GM12878 (cell line): ENCODE measurements at regions not wholly inside any gene's neighbourhood (a gene's known extent, or its start where the extent isn't known, plus 50 kb on each side); places are given as distances from the start of the nearest gene placed in this dataset.

ENCODE experiments used
- ATAC-seq: fragments of 200-7000 bp; cut with Tn5 transposase; 3 replicates; pipeline ENCODE4 v1.9.1; 2020; ENCODE audit warnings: mild to moderate bottlenecking, moderate library complexity
- BruUV-seq: library from RNA; stranded (reverse); fragments of 400-500 nt; replicated peaks from 2 replicates; lab custom pipeline; 2021; lab: Mats Ljungman, UMichigan
- CTCF ChIA-PET: fragments of 300-600 bp; sonication (Branson Sonifier 250); formaldehyde crosslinking; extraction: SDS; loops from one replicate; lab custom pipeline; 2021; ENCODE audit warnings: inconsistent platforms; lab: Yijun Ruan, JAX
- POLR2A ChIA-PET: fragments of 350-600 bp; formaldehyde crosslinking; extraction: SDS; loops from one replicate; lab custom pipeline; 2021; ENCODE audit warnings: inconsistent platforms; lab: Charles Lee
- RAD21 ChIA-PET: fragments of 300-600 bp; sonication (Branson Sonifier 250); formaldehyde crosslinking; loops from one replicate; lab custom pipeline; 2023; ENCODE audit warnings: antibody characterized with exemption; ENCODE audit not compliant: unreplicated experiment; lab: Charles Lee
- SMC1A ChIA-PET: fragments of 300-600 bp; sonication (Branson Sonifier 250); formaldehyde crosslinking; loops from one replicate; lab custom pipeline; 2023; ENCODE audit not compliant: unreplicated experiment, uncharacterized antibody; lab: Charles Lee
- DNase-seq: peaks from one replicate; pipeline ENCODE4 v3.0.0-alpha.2; 2011; ENCODE audit warnings: low read depth, low spot score
- FAIRE-seq: peaks from 3 replicates; lab custom pipeline; 2011; peaks lifted over from hg19 to GRCh38; lab: Jason Lieb, UNC
- H2AFZ ChIP-seq: 2 replicates; pipeline ENCODE4 v1.6.0; 2011; ENCODE audit warnings: low read depth, low read length, control low read depth; ENCODE audit not compliant: control insufficient read depth
- H3K27ac ChIP-seq: 2 replicates; pipeline ENCODE4 v1.5.1; 2011; ENCODE audit warnings: control low read depth; ENCODE audit not compliant: control insufficient read depth, insufficient read depth
- H3K27me3 ChIP-seq, 2 experiments: replicated peaks in 1 of 2; 2 replicates each; pipeline versions ENCODE4 v1.6.0 to v1.6.1; 2011; ENCODE audit warnings: low read length in 1 of 2; ENCODE audit not compliant: control insufficient read depth in 2 of 2, insufficient read depth in 2 of 2
- H3K36me3 ChIP-seq, 2 experiments: 2 replicates each; pipeline ENCODE4 v1.5.1; 2011; ENCODE audit warnings: low read length in 1 of 2; ENCODE audit not compliant: control insufficient read depth in 2 of 2, insufficient read depth in 2 of 2
- H3K4me1 ChIP-seq: 2 replicates; pipeline ENCODE4 v1.6.1; 2011; ENCODE audit warnings: mild to moderate bottlenecking, low read length, moderate library complexity, mixed read lengths; ENCODE audit not compliant: control insufficient read depth, insufficient read depth
- H3K4me2 ChIP-seq: 2 replicates; pipeline ENCODE4 v1.6.0; 2011; ENCODE audit warnings: control low read depth; ENCODE audit not compliant: control insufficient read depth, insufficient read depth
- H3K4me3 ChIP-seq: fragments of 200-600 bp; sonication (generic); 2 replicates; pipeline ENCODE4 v1.5.1; 2016
- H3K79me2 ChIP-seq: 2 replicates; pipeline ENCODE4 v1.6.0; 2011; ENCODE audit warnings: low read length; ENCODE audit not compliant: control insufficient read depth, insufficient read depth
- H3K9ac ChIP-seq: 2 replicates; pipeline ENCODE4 v1.8.0; 2011; ENCODE audit warnings: low read length, control low read depth, mixed read lengths; ENCODE audit not compliant: control insufficient read depth, insufficient read depth
- H3K9me3 ChIP-seq: replicated peaks from 3 replicates; pipeline ENCODE4 v1.5.1; 2011; ENCODE audit warnings: mild to moderate bottlenecking, low read length; ENCODE audit not compliant: control insufficient read depth, insufficient read depth
- H4K20me1 ChIP-seq: 2 replicates; pipeline ENCODE4 v1.6.0; 2011; ENCODE audit not compliant: control insufficient read depth, insufficient read depth
- CHD2 ChIP-seq: IDR thresholded peaks from 2 replicates; pipeline ENCODE4 v1.6.1; 2011; ENCODE audit warnings: low read depth, low read length, improper control_type of control experiment, borderline replicate concordance
- GABPA ChIP-seq: IDR thresholded peaks from 2 replicates; pipeline ENCODE4 v1.6.1; 2014; ENCODE audit warnings: antibody characterized with exemption, low read depth, mild to moderate bottlenecking, inconsistent platforms
- HDGF ChIP-seq: fragments of 450-650 bp; IDR thresholded peaks from 2 replicates; pipeline ENCODE4 v1.6.1; 2016; ENCODE audit warnings: antibody characterized with exemption
- JUNB ChIP-seq: IDR thresholded peaks from 2 replicates; pipeline ENCODE4 v1.6.1; 2016; ENCODE audit warnings: antibody characterized with exemption, mild to moderate bottlenecking
- KLF5 ChIP-seq: fragments of 450-650 bp; IDR thresholded peaks from 2 replicates; pipeline ENCODE4 v1.6.1; 2014; ENCODE audit warnings: mild to moderate bottlenecking; ENCODE audit not compliant: partially characterized antibody
- LARP7 ChIP-seq: fragments of 450-650 bp; IDR thresholded peaks from 2 replicates; pipeline ENCODE4 v1.6.1; 2017; ENCODE audit warnings: mild to moderate bottlenecking
- MXI1 ChIP-seq: fragments of 150-350 bp; IDR thresholded peaks from 2 replicates; pipeline ENCODE4 v1.6.1; 2011; ENCODE audit warnings: low read depth, mild to moderate bottlenecking, inconsistent platforms, low read length, improper control_type of control experiment
- NFIC ChIP-seq: IDR thresholded peaks from 2 replicates; pipeline ENCODE4 v1.6.1; 2012; ENCODE audit warnings: low read depth, mild to moderate bottlenecking, inconsistent platforms, low read length, moderate library complexity
- PAX8 ChIP-seq: fragments of 450-650 bp; IDR thresholded peaks from 2 replicates; pipeline ENCODE4 v1.6.1; 2017; ENCODE audit warnings: mild to moderate bottlenecking, moderate library complexity
- PML ChIP-seq: IDR thresholded peaks from 2 replicates; pipeline ENCODE4 v1.6.1; 2012; ENCODE audit warnings: low read length, inconsistent platforms
- SMAD1 ChIP-seq: fragments of 450-650 bp; IDR thresholded peaks from 2 replicates; pipeline ENCODE4 v1.6.1; 2018; ENCODE audit warnings: mild to moderate bottlenecking, low read depth; ENCODE audit not compliant: partially characterized antibody
- SMARCA5 ChIP-seq: fragments of 450-650 bp; IDR thresholded peaks from 2 replicates; pipeline ENCODE4 v1.6.1; 2017; ENCODE audit warnings: mild to moderate bottlenecking
- ZNF207 ChIP-seq: fragments of 450-650 bp; IDR thresholded peaks from 2 replicates; pipeline ENCODE4 v1.6.1; 2014; ENCODE audit warnings: antibody characterized with exemption, mild to moderate bottlenecking, borderline replicate concordance
- ZSCAN29 ChIP-seq: fragments of 450-650 bp; IDR thresholded peaks from 2 replicates; pipeline ENCODE4 v1.6.1; 2017; ENCODE audit warnings: mild to moderate bottlenecking, moderate library complexity
- WGBS: methylation state at CpG from one replicate; pipeline ENCODE4 v1.1.6; 2016; ENCODE audit warnings: low lambda C conversion rate; ENCODE audit not compliant: insufficient replicate concordance, insufficient coverage; ENCODE audit errors: missing lambda C conversion rate; 5-methylcytosine and 5-hydroxymethylcytosine counted together
- in situ Hi-C: fragments of 300-500 bp; cut with MboI; formaldehyde crosslinking; loops from 9 replicates; pipeline ENCODE4 v1.14.3; 2018; ENCODE audit warnings: mixed read lengths
- intact Hi-C: fragments of 100-400 bp; cut with micrococcal nuclease; formaldehyde crosslinking; loops from one replicate; pipeline ENCODE4 v1.14.2; 2022; ENCODE audit not compliant: unreplicated experiment
- TF ChIP-seq, protein P1 (sequence below): IDR thresholded peaks from 2 replicates; pipeline ENCODE4 v1.6.1; 2011; ENCODE audit warnings: borderline replicate concordance, low read depth, mild to moderate bottlenecking, moderate library complexity, low read length; ENCODE audit not compliant: insufficient read depth, poor library complexity, severe bottlenecking
- TF ChIP-seq, protein P2 (sequence below): fragments of 450-650 bp; IDR thresholded peaks from 2 replicates; pipeline ENCODE4 v1.6.1; 2016; ENCODE audit warnings: mild to moderate bottlenecking
- TF ChIP-seq, protein P3 (sequence below): fragments of 450-650 bp; IDR thresholded peaks from 2 replicates; pipeline ENCODE4 v1.6.1; 2017; ENCODE audit warnings: mild to moderate bottlenecking, moderate library complexity
- TF ChIP-seq, protein P4 (sequence below): fragments of 450-650 bp; formaldehyde crosslinking; IDR thresholded peaks from 2 replicates; pipeline ENCODE4 v1.4.0; 2022; ENCODE audit warnings: mild to moderate bottlenecking, moderate library complexity

DNA sequence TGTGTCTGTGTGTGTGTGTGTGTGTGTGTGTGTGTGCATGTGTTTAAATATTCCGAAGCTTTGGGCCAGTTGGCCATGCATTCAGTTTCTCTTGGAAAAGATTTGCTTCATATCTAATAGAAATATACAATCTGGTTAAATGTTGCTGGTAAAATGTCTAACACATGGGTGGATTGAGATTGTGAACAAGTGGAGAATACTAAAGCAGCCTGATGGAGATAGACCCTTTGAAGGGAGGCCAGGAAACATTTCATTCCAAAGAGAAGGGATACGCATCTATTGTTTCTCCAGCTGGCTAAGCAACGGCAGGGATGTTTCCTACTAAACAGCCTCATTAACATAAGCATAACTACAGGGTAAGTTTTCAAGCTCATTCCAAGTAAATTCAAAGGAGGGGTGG, 257.5 kb upstream of the PTBP2 start:
- no peaks in the 10 kb centered on the region for H3K79me2 ChIP-seq
- H3K27me3 ChIP-seq, result no peaks in the 10 kb centered on the region
- H3K9me3 ChIP-seq, result no peaks in the 10 kb centered on the region
- CTCF ChIA-PET, result no interaction called here
- intact Hi-C loops (no loop called here), in situ Hi-C loops (no loop called here)
- H3K27ac ChIP-seq, result no peak overlapping the region
- H3K36me3 ChIP-seq, result no peaks in the 10 kb centered on the region
- no peak overlapping the region for H2AFZ ChIP-seq
- H3K9ac ChIP-seq, result no peak overlapping the region
- ATAC-seq (no peak), FAIRE-seq (no peak), DNase-seq (no peak)
- H3K4me3 ChIP-seq, result no peak overlapping the region
- RAD21 ChIA-PET, result no interaction called here
- 16% methylated on average over 3 of the region's 3 CpGs for WGBS
- H3K4me2 ChIP-seq, result no peak overlapping the region
- BruUV-seq, result no TSS peak
- POLR2A ChIA-PET, result no interaction called here
- SMC1A ChIA-PET, result no interaction called here
- no peaks in the 10 kb centered on the region for H4K20me1 ChIP-seq
- no peak for TF ChIP-seq SMAD1
- no peak for TF ChIP-seq NFIC
- no peak for TF ChIP-seq JUNB
- no peak for TF ChIP-seq ZSCAN29
- TF ChIP-seq KLF5, result no peak
- no peak for TF ChIP-seq PML
- TF ChIP-seq LARP7, result no peak
- TF ChIP-seq HDGF, result no peak
- no peak for TF ChIP-seq ZNF207
- TF ChIP-seq, protein P1, sequence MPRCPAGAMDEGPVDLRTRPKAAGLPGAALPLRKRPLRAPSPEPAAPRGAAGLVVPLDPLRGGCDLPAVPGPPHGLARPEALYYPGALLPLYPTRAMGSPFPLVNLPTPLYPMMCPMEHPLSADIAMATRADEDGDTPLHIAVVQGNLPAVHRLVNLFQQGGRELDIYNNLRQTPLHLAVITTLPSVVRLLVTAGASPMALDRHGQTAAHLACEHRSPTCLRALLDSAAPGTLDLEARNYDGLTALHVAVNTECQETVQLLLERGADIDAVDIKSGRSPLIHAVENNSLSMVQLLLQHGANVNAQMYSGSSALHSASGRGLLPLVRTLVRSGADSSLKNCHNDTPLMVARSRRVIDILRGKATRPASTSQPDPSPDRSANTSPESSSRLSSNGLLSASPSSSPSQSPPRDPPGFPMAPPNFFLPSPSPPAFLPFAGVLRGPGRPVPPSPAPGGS, result no peak
- no peak for TF ChIP-seq SMARCA5
- no peak for TF ChIP-seq MXI1
- TF ChIP-seq GABPA, result no peak
- TF ChIP-seq, protein P2, sequence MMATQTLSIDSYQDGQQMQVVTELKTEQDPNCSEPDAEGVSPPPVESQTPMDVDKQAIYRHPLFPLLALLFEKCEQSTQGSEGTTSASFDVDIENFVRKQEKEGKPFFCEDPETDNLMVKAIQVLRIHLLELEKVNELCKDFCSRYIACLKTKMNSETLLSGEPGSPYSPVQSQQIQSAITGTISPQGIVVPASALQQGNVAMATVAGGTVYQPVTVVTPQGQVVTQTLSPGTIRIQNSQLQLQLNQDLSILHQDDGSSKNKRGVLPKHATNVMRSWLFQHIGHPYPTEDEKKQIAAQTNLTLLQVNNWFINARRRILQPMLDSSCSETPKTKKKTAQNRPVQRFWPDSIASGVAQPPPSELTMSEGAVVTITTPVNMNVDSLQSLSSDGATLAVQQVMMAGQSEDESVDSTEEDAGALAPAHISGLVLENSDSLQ, result no peak
- TF ChIP-seq, protein P3, sequence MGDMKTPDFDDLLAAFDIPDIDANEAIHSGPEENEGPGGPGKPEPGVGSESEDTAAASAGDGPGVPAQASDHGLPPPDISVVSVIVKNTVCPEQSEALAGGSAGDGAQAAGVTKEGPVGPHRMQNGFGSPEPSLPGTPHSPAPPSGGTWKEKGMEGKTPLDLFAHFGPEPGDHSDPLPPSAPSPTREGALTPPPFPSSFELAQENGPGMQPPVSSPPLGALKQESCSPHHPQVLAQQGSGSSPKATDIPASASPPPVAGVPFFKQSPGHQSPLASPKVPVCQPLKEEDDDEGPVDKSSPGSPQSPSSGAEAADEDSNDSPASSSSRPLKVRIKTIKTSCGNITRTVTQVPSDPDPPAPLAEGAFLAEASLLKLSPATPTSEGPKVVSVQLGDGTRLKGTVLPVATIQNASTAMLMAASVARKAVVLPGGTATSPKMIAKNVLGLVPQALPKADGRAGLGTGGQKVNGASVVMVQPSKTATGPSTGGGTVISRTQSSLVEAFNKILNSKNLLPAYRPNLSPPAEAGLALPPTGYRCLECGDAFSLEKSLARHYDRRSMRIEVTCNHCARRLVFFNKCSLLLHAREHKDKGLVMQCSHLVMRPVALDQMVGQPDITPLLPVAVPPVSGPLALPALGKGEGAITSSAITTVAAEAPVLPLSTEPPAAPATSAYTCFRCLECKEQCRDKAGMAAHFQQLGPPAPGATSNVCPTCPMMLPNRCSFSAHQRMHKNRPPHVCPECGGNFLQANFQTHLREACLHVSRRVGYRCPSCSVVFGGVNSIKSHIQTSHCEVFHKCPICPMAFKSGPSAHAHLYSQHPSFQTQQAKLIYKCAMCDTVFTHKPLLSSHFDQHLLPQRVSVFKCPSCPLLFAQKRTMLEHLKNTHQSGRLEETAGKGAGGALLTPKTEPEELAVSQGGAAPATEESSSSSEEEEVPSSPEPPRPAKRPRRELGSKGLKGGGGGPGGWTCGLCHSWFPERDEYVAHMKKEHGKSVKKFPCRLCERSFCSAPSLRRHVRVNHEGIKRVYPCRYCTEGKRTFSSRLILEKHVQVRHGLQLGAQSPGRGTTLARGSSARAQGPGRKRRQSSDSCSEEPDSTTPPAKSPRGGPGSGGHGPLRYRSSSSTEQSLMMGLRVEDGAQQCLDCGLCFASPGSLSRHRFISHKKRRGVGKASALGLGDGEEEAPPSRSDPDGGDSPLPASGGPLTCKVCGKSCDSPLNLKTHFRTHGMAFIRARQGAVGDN, result no peak
- no peak for TF ChIP-seq CHD2
- TF ChIP-seq, protein P4, sequence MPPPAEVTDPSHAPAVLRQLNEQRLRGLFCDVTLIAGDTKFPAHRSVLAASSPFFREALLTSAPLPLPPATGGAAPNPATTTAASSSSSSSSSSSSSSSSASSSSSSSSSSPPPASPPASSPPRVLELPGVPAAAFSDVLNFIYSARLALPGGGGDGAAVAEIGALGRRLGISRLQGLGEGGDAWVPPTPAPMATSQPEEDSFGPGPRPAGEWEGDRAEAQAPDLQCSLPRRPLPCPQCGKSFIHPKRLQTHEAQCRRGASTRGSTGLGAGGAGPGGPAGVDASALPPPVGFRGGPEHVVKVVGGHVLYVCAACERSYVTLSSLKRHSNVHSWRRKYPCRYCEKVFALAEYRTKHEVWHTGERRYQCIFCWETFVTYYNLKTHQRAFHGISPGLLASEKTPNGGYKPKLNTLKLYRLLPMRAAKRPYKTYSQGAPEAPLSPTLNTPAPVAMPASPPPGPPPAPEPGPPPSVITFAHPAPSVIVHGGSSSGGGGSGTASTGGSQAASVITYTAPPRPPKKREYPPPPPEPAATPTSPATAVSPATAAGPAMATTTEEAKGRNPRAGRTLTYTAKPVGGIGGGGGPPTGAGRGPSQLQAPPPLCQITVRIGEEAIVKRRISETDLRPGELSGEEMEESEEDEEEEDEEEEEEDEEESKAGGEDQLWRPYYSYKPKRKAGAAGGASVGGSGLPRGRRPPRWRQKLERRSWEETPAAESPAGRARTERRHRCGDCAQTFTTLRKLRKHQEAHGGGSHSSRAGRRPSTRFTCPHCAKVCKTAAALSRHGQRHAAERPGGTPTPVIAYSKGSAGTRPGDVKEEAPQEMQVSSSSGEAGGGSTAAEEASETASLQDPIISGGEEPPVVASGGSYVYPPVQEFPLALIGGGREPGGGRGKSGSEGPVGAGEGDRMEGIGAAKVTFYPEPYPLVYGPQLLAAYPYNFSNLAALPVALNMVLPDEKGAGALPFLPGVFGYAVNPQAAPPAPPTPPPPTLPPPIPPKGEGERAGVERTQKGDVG (CRISPR knock-in tag), result no peak
- TF ChIP-seq PAX8, result no peak
- no peaks in the 10 kb centered on the region for H3K4me1 ChIP-seq
